ENCODE measurements at regions not wholly inside any gene's neighbourhood (a gene's known extent, or its start where the extent isn't known, plus 50 kb on each side); places are given as distances from the start of the nearest gene placed in this dataset.

DNA sequence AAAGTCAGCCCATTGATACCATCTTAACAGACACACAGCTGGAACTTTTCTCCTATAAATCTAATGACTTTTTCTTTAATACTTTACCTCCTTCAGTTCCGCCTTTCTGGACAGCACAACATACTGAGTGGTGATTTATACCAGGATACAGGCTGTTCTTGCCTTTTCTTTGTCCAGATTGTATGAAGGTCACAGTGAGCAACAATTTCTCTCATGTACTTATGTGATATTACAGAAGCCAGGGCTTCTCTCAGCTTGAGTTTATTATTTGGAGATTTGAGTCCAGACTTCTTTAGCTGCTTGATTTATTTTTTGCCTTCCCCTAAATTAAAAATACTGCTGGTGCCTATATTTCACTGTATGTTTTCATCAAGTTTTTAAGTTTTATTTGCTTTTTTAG, 976.0 kb downstream of the ROBO2 start:
- no peak for DNase-seq (ENCODE audit: extremely low spot score, unreplicated experiment)
- no peaks in the 10 kb centered on the region for H3K36me3 Mint-ChIP-seq
- TF ChIP-seq, protein P1, sequence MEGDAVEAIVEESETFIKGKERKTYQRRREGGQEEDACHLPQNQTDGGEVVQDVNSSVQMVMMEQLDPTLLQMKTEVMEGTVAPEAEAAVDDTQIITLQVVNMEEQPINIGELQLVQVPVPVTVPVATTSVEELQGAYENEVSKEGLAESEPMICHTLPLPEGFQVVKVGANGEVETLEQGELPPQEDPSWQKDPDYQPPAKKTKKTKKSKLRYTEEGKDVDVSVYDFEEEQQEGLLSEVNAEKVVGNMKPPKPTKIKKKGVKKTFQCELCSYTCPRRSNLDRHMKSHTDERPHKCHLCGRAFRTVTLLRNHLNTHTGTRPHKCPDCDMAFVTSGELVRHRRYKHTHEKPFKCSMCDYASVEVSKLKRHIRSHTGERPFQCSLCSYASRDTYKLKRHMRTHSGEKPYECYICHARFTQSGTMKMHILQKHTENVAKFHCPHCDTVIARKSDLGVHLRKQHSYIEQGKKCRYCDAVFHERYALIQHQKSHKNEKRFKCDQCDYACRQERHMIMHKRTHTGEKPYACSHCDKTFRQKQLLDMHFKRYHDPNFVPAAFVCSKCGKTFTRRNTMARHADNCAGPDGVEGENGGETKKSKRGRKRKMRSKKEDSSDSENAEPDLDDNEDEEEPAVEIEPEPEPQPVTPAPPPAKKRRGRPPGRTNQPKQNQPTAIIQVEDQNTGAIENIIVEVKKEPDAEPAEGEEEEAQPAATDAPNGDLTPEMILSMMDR (conservative IDR thresholded peaks at IDR 0.05), result no peak
- no peaks in the 10 kb centered on the region for H3K27me3 Mint-ChIP-seq
- no peak overlapping the region for H3K27ac Mint-ChIP-seq
- H3K4me1 Mint-ChIP-seq (ENCODE audit: unreplicated experiment), result peaks cover 11% of the 10 kb centered on the region
- no peaks in the 10 kb centered on the region for H3K9me3 Mint-ChIP-seq
- no peak overlapping the region for H3K4me3 Mint-ChIP-seq

DNA sequence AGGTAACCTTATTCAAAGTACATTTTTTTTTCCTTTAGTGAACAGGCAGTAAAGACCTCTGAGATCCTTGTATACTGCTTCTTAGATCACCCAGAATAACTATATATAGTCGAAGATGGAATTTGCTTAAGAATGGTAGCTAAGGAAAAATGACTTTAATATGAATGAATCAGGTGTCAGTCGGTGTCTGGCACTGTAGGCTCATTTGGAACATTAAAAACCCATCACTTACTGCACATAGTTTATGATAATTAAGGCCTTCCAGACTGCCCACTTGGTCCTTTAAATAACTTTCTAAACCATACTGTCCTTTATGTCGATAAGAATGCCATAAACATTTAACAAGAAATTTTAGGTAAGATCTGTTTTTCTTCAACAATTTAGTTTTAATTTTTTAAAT, 981.8 kb downstream of the ROBO2 start:
- TF ChIP-seq, protein P1 (conservative IDR thresholded peaks at IDR 0.05), result no peak
- H3K27ac Mint-ChIP-seq, result no peak overlapping the region

GRCh38 chr3:78022232-78022631, 982.3 kb downstream of the ROBO2 start:
- TF ChIP-seq, protein P1 (conservative IDR thresholded peaks at IDR 0.05), result no peak
- Mint-ChIP-seq H3K36me3 (no peaks in the 10 kb centered on the region), H3K9me3 (peaks cover 8% of the 10 kb centered on the region), H3K4me3 (no peak overlapping the region), H3K4me1 (ENCODE audit: unreplicated experiment) (no peaks in the 10 kb centered on the region), H3K27ac (no peak overlapping the region), H3K27me3 (no peaks in the 10 kb centered on the region)
- no peak for DNase-seq (ENCODE audit: extremely low spot score, unreplicated experiment)

More for the DNA sequence above, 981.8 kb downstream of the ROBO2 start:
- peaks cover 8% of the 10 kb centered on the region for H3K9me3 Mint-ChIP-seq
- no peaks in the 10 kb centered on the region for H3K36me3 Mint-ChIP-seq
- no peak for DNase-seq (ENCODE audit: extremely low spot score, unreplicated experiment)
- no peaks in the 10 kb centered on the region for H3K4me1 Mint-ChIP-seq (ENCODE audit: unreplicated experiment)
- H3K4me3 Mint-ChIP-seq, result no peak overlapping the region
- no peaks in the 10 kb centered on the region for H3K27me3 Mint-ChIP-seq

DNA sequence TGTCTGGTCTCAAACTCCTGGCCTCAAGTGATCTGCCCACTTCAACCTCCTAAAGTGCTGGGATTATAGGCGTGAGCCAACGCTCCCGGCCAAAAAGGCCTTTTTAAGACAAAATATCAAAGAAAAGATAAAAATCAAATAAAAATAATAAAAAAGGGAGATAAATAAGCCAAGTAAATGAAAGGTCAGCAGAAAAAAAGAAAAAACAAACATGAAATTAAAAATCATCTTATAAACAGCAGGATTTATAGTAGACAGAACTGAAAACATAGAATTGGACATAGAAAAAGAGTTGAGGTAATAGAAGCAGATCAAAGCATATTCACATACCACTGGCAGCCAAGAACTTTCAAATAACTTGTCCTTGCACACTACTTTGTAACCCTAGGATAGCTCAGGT, 983.4 kb downstream of the ROBO2 start:
- no peak for DNase-seq (ENCODE audit: extremely low spot score, unreplicated experiment)
- Mint-ChIP-seq H3K27ac (no peak overlapping the region), H3K4me3 (no peak overlapping the region), H3K36me3 (no peaks in the 10 kb centered on the region), H3K4me1 (ENCODE audit: unreplicated experiment) (no peaks in the 10 kb centered on the region), H3K9me3 (peaks cover 9% of the 10 kb centered on the region), H3K27me3 (no peaks in the 10 kb centered on the region)
- TF ChIP-seq, protein P1 (conservative IDR thresholded peaks at IDR 0.05), result no peak

GRCh38 chr3:78025916-78026315, 986.0 kb downstream of the ROBO2 start:
- no peak overlapping the region for H3K4me3 Mint-ChIP-seq
- H3K36me3 Mint-ChIP-seq, result no peaks in the 10 kb centered on the region
- TF ChIP-seq, protein P1 (conservative IDR thresholded peaks at IDR 0.05), result no peak
- no peaks in the 10 kb centered on the region for H3K27me3 Mint-ChIP-seq
- no peak overlapping the region for H3K27ac Mint-ChIP-seq
- no peaks in the 10 kb centered on the region for H3K4me1 Mint-ChIP-seq (ENCODE audit: unreplicated experiment)
- no peak for DNase-seq (ENCODE audit: extremely low spot score, unreplicated experiment)
- peaks cover 16% of the 10 kb centered on the region for H3K9me3 Mint-ChIP-seq

DNA sequence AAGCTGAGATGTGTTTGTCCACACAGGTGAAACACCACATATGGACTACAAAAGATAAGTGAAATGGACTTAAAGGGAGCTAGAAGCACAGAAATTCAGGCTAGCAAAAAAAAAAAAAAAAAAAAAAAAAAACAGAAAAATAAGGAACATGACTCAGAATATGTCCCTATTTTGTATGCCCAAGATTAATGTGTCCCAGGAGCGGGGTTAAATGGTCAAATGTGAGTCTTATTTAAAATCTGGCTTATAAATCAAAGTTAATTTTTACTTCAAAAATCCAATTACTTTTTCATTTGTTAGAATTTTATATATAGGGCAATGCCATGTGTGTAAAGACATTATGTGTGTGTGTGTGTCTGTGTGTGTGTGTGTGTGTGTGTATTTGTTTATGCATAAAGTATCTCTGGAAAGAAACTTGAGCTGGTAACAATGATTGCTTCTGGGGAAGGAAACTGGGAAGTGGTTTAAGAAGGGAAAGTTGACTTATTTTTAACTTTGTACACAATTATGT, 986.5 kb downstream of the ROBO2 start:
- H3K9me3 Mint-ChIP-seq, result peaks cover 16% of the 10 kb centered on the region
- no peak for DNase-seq (ENCODE audit: extremely low spot score, unreplicated experiment)
- H3K4me3 Mint-ChIP-seq, result no peak overlapping the region
- no peak overlapping the region for H3K27ac Mint-ChIP-seq
- H3K27me3 Mint-ChIP-seq, result no peaks in the 10 kb centered on the region
- TF ChIP-seq, protein P1 (conservative IDR thresholded peaks at IDR 0.05), result no peak
- H3K4me1 Mint-ChIP-seq (ENCODE audit: unreplicated experiment), result no peaks in the 10 kb centered on the region
- no peaks in the 10 kb centered on the region for H3K36me3 Mint-ChIP-seq
